Choroid plexus epithelial cell (primary cell): ENCODE measurements at regions not wholly inside any gene's neighbourhood (a gene's known extent, or its start where the extent isn't known, plus 50 kb on each side); places are given as distances from the start of the nearest gene placed in this dataset.

Experiments
- DNase-seq: peaks from one replicate; pipeline ENCODE4 v3.0.0-alpha.2; 2010; ENCODE audit warnings: low read depth
- H3K4me3 ChIP-seq: 2 replicates; pipeline ENCODE4 v1.5.1; 2011; ENCODE audit warnings: low read depth, mild to moderate bottlenecking, control low read depth, low read length, moderate library complexity
- CTCF ChIP-seq: conservative IDR thresholded peaks from 2 replicates; pipeline ENCODE4 v1.5.1; 2011; ENCODE audit warnings: low read depth, mild to moderate bottlenecking, control low read depth, inconsistent platforms, low read length, moderate library complexity

- no peak for TF ChIP-seq CTCF
- DNase-seq, result no peak
These were observed 371.7 kb downstream of the PTPRC start for GRCh38 chr1:199010492-199010891.

GRCh38 chr1:199010933-199011332, 372.1 kb downstream of the PTPRC start:
- H3K4me3 ChIP-seq, result no peak overlapping the region
- TF ChIP-seq CTCF, result no peak
- peak; percentile 74 for DNase-seq

More at GRCh38 chr1:199010492-199010891, 371.7 kb downstream of the PTPRC start:
- H3K4me3 ChIP-seq, result no peak overlapping the region

GRCh38 chr1:199015799-199016198, 377.0 kb downstream of the PTPRC start:
- no peak for TF ChIP-seq CTCF
- DNase-seq, result no peak
- H3K4me3 ChIP-seq, result no peak overlapping the region

- TF ChIP-seq CTCF, result no peak
- DNase-seq, result no peak
- no peak overlapping the region for H3K4me3 ChIP-seq
These were observed 379.8 kb downstream of the PTPRC start for GRCh38 chr1:199018471-199019135.

GRCh38 chr1:199020051-199020450, 381.2 kb downstream of the PTPRC start:
- no peak for TF ChIP-seq CTCF
- DNase-seq, result no peak
- no peak overlapping the region for H3K4me3 ChIP-seq

GRCh38 chr1:199020904-199021303, 382.1 kb downstream of the PTPRC start:
- H3K4me3 ChIP-seq, result no peak overlapping the region
- TF ChIP-seq CTCF, result no peak
- DNase-seq, result no peak

- peak; percentile 86 for DNase-seq
- no peak overlapping the region for H3K4me3 ChIP-seq
- TF ChIP-seq CTCF, result no peak
These were observed 390.6 kb downstream of the PTPRC start for GRCh38 chr1:199029401-199029800.
